Panc1 (cell line): ENCODE measurements at regions not wholly inside any gene's neighbourhood (a gene's known extent, or its start where the extent isn't known, plus 50 kb on each side); places are given as distances from the start of the nearest gene placed in this dataset.

ENCODE experiments used
- ATAC-seq: fragments of 200-7000 bp; cut with Tn5 transposase; 2 replicates; pipeline ENCODE4 v1.9.1; 2020; ENCODE audit warnings: mild to moderate bottlenecking, moderate library complexity
- BruUV-seq: library from RNA; stranded (reverse); fragments of 400-500 nt; replicated peaks from 2 replicates; lab custom pipeline; 2021; lab: Mats Ljungman, UMichigan
- CTCF ChIA-PET: fragments of 300-600 bp; sonication (Branson Sonifier 250); formaldehyde crosslinking; loops from one replicate; lab custom pipeline; 2022; ENCODE audit warnings: antibody characterized with exemption; lab: Charles Lee
- POLR2A ChIA-PET: fragments of 300-600 bp; sonication (Branson Sonifier 250); formaldehyde crosslinking; loops from one replicate; lab custom pipeline; 2022; ENCODE audit warnings: antibody characterized with exemption; lab: Charles Lee
- DNase-seq: peaks from one replicate; pipeline ENCODE4 v3.0.0-alpha.2; 2010; ENCODE audit warnings: low read depth, low spot score
- H3K27ac ChIP-seq: 2 replicates; pipeline ENCODE4 v1.5.1; 2011; ENCODE audit warnings: mild to moderate bottlenecking, low read length, inconsistent platforms
- H3K27me3 ChIP-seq: fragments of 200-500 bp; sonication (Bioruptor generic); 2 replicates; pipeline ENCODE4 v1.6.0; 2014; ENCODE audit warnings: low read length, inconsistent platforms; ENCODE audit not compliant: control insufficient read depth, insufficient read depth
- H3K36me3 ChIP-seq: fragments of 200-500 bp; sonication (Bioruptor generic); 2 replicates; pipeline ENCODE4 v1.5.1; 2014; ENCODE audit warnings: inconsistent platforms, mild to moderate bottlenecking, low read length, moderate library complexity; ENCODE audit not compliant: control insufficient read depth, insufficient read depth
- H3K4me1 ChIP-seq: 2 replicates; pipeline ENCODE4 v1.5.1; 2011; ENCODE audit warnings: inconsistent platforms, mild to moderate bottlenecking, low read length, moderate library complexity; ENCODE audit not compliant: control insufficient read depth, insufficient read depth
- H3K4me3 ChIP-seq, 2 experiments: 2 replicates each; pipeline ENCODE4 v1.5.1; 2011 to 2012; ENCODE audit warnings: low read depth in 2 of 2, low read length in 2 of 2, mild to moderate bottlenecking in 2 of 2, inconsistent platforms in 1 of 2, moderate library complexity in 1 of 2
- H3K9me3 ChIP-seq: fragments of 200-500 bp; sonication (Bioruptor generic); 2 replicates; pipeline ENCODE4 v1.5.1; 2014; ENCODE audit warnings: low read depth, mild to moderate bottlenecking, inconsistent platforms, low read length, moderate library complexity; ENCODE audit not compliant: control insufficient read depth, insufficient read depth
- CTCF ChIP-seq: fragments of 450-650 bp; IDR thresholded peaks from 2 replicates; pipeline ENCODE4 v1.5.1; 2017; ENCODE audit warnings: mild to moderate bottlenecking
- POLR2AphosphoS5 ChIP-seq: IDR thresholded peaks from 2 replicates; pipeline ENCODE4 v1.6.1; 2012; ENCODE audit warnings: mild to moderate bottlenecking, low read depth, low read length, moderate library complexity
- REST ChIP-seq, 2 experiments: IDR thresholded peaks; 2 replicates each; pipeline ENCODE4 v1.6.1; 2011 to 2012; ENCODE audit warnings: low read depth in 2 of 2, control low read depth in 1 of 2, low read length in 1 of 2, mild to moderate bottlenecking in 1 of 2, moderate library complexity in 1 of 2; ENCODE audit not compliant: insufficient read depth in 1 of 2
- SIN3A ChIP-seq: IDR thresholded peaks from 2 replicates; pipeline ENCODE4 v1.6.1; 2012; ENCODE audit warnings: low read depth, mild to moderate bottlenecking, low read length, moderate library complexity, borderline replicate concordance; ENCODE audit not compliant: insufficient read depth
- TCF7L2 ChIP-seq: IDR thresholded peaks from 2 replicates; pipeline ENCODE4 v1.6.1; 2011; ENCODE audit warnings: mild to moderate bottlenecking, low read depth, low read length, inconsistent platforms
- in situ Hi-C: cut with HindIII; loops from 2 replicates; pipeline ENCODE4 v1.10.0; 2016; ENCODE audit warnings: low sequenced_read_pairs, low pct_unique_long_range_greater_than_20kb
- intact Hi-C: fragments of 100-400 bp; cut with micrococcal nuclease; formaldehyde crosslinking; loops from one replicate; pipeline ENCODE4 v1.10.0; 2022; ENCODE audit not compliant: unreplicated experiment

DNA sequence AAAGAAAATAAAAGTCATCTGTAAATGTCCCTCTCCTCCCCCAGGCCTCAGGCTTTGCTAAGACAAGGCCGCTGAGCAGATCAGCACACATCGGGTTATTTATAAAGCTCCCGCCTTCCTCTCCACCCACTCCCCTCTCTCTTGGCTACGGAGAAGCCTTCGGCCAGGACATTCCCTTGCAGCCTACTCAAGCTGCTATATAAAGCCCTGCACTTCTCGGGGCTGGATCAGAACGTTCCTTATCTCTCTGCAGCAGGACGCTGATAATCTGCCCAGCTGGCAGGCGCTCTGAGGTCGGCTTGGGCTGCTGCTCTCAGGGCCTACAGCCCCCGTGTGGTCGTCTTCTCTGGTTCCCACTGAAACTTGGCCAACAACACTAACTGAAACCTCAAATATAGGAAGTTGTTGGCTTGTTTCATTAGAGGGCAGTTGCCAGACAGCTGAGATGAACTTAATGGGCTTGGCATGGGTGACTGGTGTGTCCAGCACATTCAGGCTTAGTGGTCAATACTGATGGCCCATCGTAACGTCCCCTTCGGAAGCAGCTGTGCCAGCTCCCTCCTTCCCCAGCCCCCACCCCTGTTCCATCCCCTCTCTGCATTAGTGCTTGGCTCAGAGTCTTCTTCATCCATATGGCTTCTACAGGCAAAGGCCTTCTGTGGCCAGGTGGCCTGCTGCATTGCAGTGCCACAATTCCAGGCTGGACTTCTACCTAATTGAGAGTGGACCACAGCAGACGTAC lies 64.6 kb downstream of the IER5 start:
- ChIA-PET POLR2A (no interaction called here), CTCF (no interaction called here)
- no peaks in the 10 kb centered on the region for H3K9me3 ChIP-seq
- BruUV-seq = no TSS peak
- TF ChIP-seq REST (IDR thresholded peaks at IDR 0.05; ENCODE audit: insufficient read depth in 1 of 2, low read depth in 2 of 2, low read length in 1 of 2) (no peak), CTCF (no peak), SIN3A (no peak), TCF7L2 (no peak), POLR2AphosphoS5 (no peak)
- H3K27me3 ChIP-seq = no peaks in the 10 kb centered on the region
- intact Hi-C loops (no loop called here), in situ Hi-C loops (no loop called here)
- ATAC-seq (no peak), DNase-seq (no peak)
- H3K27ac ChIP-seq = no peak overlapping the region
- no peaks in the 10 kb centered on the region for H3K36me3 ChIP-seq
- no peak overlapping the region for H3K4me3 ChIP-seq
- H3K4me1 ChIP-seq = no peaks in the 10 kb centered on the region

DNA sequence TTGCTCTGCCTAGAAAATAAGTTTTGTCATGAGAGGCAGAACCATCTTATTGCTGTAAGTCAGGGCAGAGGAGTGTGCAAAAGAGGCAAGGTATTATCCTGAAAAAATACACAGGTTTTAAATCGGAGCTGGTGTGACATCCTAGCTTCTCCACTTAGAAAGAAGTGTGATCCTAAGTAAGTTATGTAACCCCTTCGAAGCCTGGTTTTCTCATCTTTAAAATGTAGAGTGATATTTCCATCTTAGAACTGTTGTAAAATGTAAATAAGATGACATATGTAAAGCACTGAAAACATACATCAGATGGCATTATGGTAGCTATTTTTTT lies 65.1 kb downstream of the IER5 start:
- no TSS peak for BruUV-seq
- in situ Hi-C loops (no loop called here), intact Hi-C loops (no loop called here)
- Histone ChIP-seq H3K4me3 (no peak overlapping the region), H3K27me3 (no peaks in the 10 kb centered on the region), H3K36me3 (no peaks in the 10 kb centered on the region), H3K9me3 (no peaks in the 10 kb centered on the region), H3K27ac (no peak overlapping the region), H3K4me1 (no peaks in the 10 kb centered on the region)
- ChIA-PET CTCF (no interaction called here), POLR2A (no interaction called here)
- no peak for ATAC-seq
- no peak for DNase-seq
- TF ChIP-seq REST (IDR thresholded peaks at IDR 0.05; ENCODE audit: insufficient read depth in 1 of 2, low read depth in 2 of 2, low read length in 1 of 2) (no peak), CTCF (no peak), TCF7L2 (no peak), POLR2AphosphoS5 (no peak), SIN3A (no peak)
